DOHH2 (cell line): ENCODE measurements at regions not wholly inside any gene's neighbourhood (a gene's known extent, or its start where the extent isn't known, plus 50 kb on each side); places are given as distances from the start of the nearest gene placed in this dataset.

Experiments used
- CTCF ChIP-seq: fragments of 200-600 bp; sonication (generic); IDR thresholded peaks from one replicate; pipeline ENCODE4 v1.5.1; 2014; ENCODE audit warnings: antibody characterized with exemption, mild to moderate bottlenecking, low read depth, low read length; ENCODE audit not compliant: poor library complexity, severe bottlenecking
- EZH2phosphoT487 ChIP-seq: fragments of 200-600 bp; sonication (generic); IDR thresholded peaks from 2 replicates; pipeline ENCODE4 v1.6.1; 2017; ENCODE audit warnings: borderline replicate concordance, mild to moderate bottlenecking, antibody characterized with exemption, low read length, moderate library complexity, mixed read lengths

GRCh38 chr10:125294109-125294508 is 133.7 kb upstream of the CTBP2 start:
- TF ChIP-seq CTCF: no peak
- no peak for TF ChIP-seq EZH2phosphoT487
